ENCODE measurements at regions not wholly inside any gene's neighbourhood (a gene's known extent, or its start where the extent isn't known, plus 50 kb on each side); places are given as distances from the start of the nearest gene placed in this dataset.

- Mint-ChIP-seq H3K9me3 (no peaks in the 10 kb centered on the region), H3K27me3 (no peaks in the 10 kb centered on the region), H3K4me3 (peak overlapping the region; percentile 27), H3K27ac (peak overlapping the region; percentile 87), H3K36me3 (no peaks in the 10 kb centered on the region), H3K4me1 (ENCODE audit: unreplicated experiment) (peaks cover 30% of the 10 kb centered on the region)
- no peak for TF ChIP-seq CTCF (conservative IDR thresholded peaks at IDR 0.05)
- DNase-seq (ENCODE audit: extremely low spot score, unreplicated experiment), result no peak
These were observed 211.3 kb downstream of the SKIDA1 start for GRCh38 chr10:21314111-21314626.

GRCh38 chr10:21313691-21314090, 211.8 kb downstream of the SKIDA1 start:
- H3K36me3 Mint-ChIP-seq, result no peaks in the 10 kb centered on the region
- peak overlapping the region; percentile 87 for H3K27ac Mint-ChIP-seq
- no peak for DNase-seq (ENCODE audit: extremely low spot score, unreplicated experiment)
- no peak for TF ChIP-seq CTCF (conservative IDR thresholded peaks at IDR 0.05)
- H3K4me1 Mint-ChIP-seq (ENCODE audit: unreplicated experiment), result peaks cover 29% of the 10 kb centered on the region
- no peaks in the 10 kb centered on the region for H3K27me3 Mint-ChIP-seq
- H3K4me3 Mint-ChIP-seq, result peak overlapping the region; percentile 27
- H3K9me3 Mint-ChIP-seq, result no peaks in the 10 kb centered on the region

GRCh38 chr10:21311426-21311825, 214.1 kb downstream of the SKIDA1 start:
- no peak overlapping the region for H3K4me3 Mint-ChIP-seq
- no peaks in the 10 kb centered on the region for H3K27me3 Mint-ChIP-seq
- no peaks in the 10 kb centered on the region for H3K36me3 Mint-ChIP-seq
- no peak overlapping the region for H3K27ac Mint-ChIP-seq
- peaks cover 29% of the 10 kb centered on the region for H3K4me1 Mint-ChIP-seq (ENCODE audit: unreplicated experiment)
- no peak for TF ChIP-seq CTCF (conservative IDR thresholded peaks at IDR 0.05)
- no peaks in the 10 kb centered on the region for H3K9me3 Mint-ChIP-seq
- DNase-seq (ENCODE audit: extremely low spot score, unreplicated experiment), result no peak

- Mint-ChIP-seq H3K4me3 (no peak overlapping the region), H3K4me1 (ENCODE audit: unreplicated experiment) (peaks cover 13% of the 10 kb centered on the region), H3K36me3 (no peaks in the 10 kb centered on the region), H3K27me3 (no peaks in the 10 kb centered on the region), H3K27ac (no peak overlapping the region), H3K9me3 (no peaks in the 10 kb centered on the region)
- DNase-seq (ENCODE audit: extremely low spot score, unreplicated experiment), result no peak
- TF ChIP-seq CTCF (conservative IDR thresholded peaks at IDR 0.05), result no peak
These were observed 216.1 kb downstream of the SKIDA1 start for GRCh38 chr10:21309427-21309826.

- no peaks in the 10 kb centered on the region for H3K36me3 Mint-ChIP-seq
- peaks cover 8% of the 10 kb centered on the region for H3K4me1 Mint-ChIP-seq (ENCODE audit: unreplicated experiment)
- H3K27me3 Mint-ChIP-seq, result no peaks in the 10 kb centered on the region
- no peak for DNase-seq (ENCODE audit: extremely low spot score, unreplicated experiment)
- no peak for TF ChIP-seq CTCF (conservative IDR thresholded peaks at IDR 0.05)
- no peak overlapping the region for H3K27ac Mint-ChIP-seq
- no peaks in the 10 kb centered on the region for H3K9me3 Mint-ChIP-seq
- no peak overlapping the region for H3K4me3 Mint-ChIP-seq
These were observed 216.5 kb downstream of the SKIDA1 start for GRCh38 chr10:21308946-21309345.

- H3K9me3 Mint-ChIP-seq, result no peaks in the 10 kb centered on the region
- H3K4me3 Mint-ChIP-seq, result no peak overlapping the region
- no peaks in the 10 kb centered on the region for H3K36me3 Mint-ChIP-seq
- TF ChIP-seq CTCF (conservative IDR thresholded peaks at IDR 0.05), result no peak
- peaks cover 4% of the 10 kb centered on the region for H3K4me1 Mint-ChIP-seq (ENCODE audit: unreplicated experiment)
- DNase-seq (ENCODE audit: extremely low spot score, unreplicated experiment), result no peak
- no peaks in the 10 kb centered on the region for H3K27me3 Mint-ChIP-seq
- H3K27ac Mint-ChIP-seq, result no peak overlapping the region
These were observed 217.5 kb downstream of the SKIDA1 start for GRCh38 chr10:21308018-21308417.

All from type B pancreatic cell (in vitro differentiated cells).